Stomach (tissue), 4 donors: ENCODE measurements at regions not wholly inside any gene's neighbourhood (a gene's known extent, or its start where the extent isn't known, plus 50 kb on each side); places are given as distances from the start of the nearest gene placed in this dataset.

Source experiments
- POLR2A ChIP-seq, 4 donors: fragments of 450-650 bp; IDR thresholded peaks; one replicate each; pipeline ENCODE4 v1.6.1; 2016; ENCODE audit warnings: antibody characterized with exemption in 4 of 4, control low read depth in 2 of 4, mild to moderate bottlenecking in 1 of 4, moderate library complexity in 1 of 4
- TF ChIP-seq, protein P1 (sequence below), 7 experiments: fragments of 450-650 bp in 4 of 7; fragments of 200-600 bp in 3 of 7; sonication (generic) in 3 of 7; IDR thresholded peaks; one replicate each; pipeline ENCODE4 v1.5.1; 2016 to 2019; ENCODE audit warnings: antibody characterized with exemption in 7 of 7, control low read depth in 2 of 7, mild to moderate bottlenecking in 1 of 7

DNA sequence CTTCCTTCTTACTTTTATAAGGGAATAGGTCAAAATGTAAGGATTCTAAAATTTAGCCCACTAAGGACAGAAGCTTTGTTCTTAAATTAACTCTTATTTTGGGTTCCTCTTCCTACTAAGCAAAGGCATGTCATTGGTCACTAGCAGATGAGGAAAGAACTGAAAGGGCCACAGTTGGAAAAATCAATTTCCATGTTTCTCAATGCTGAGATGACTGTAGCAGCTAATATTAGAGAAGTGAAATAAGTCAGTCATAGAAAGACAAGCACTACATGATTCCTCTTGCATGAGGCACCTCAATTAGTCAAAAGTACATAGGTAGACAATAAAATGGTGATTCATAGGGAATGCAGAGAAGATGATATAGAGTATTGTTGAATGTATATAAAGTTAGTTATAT is 353.7 kb downstream of the RSL24D1 start:
- no peak for TF ChIP-seq POLR2A (IDR thresholded peaks at IDR 0.05)
- TF ChIP-seq, protein P1, sequence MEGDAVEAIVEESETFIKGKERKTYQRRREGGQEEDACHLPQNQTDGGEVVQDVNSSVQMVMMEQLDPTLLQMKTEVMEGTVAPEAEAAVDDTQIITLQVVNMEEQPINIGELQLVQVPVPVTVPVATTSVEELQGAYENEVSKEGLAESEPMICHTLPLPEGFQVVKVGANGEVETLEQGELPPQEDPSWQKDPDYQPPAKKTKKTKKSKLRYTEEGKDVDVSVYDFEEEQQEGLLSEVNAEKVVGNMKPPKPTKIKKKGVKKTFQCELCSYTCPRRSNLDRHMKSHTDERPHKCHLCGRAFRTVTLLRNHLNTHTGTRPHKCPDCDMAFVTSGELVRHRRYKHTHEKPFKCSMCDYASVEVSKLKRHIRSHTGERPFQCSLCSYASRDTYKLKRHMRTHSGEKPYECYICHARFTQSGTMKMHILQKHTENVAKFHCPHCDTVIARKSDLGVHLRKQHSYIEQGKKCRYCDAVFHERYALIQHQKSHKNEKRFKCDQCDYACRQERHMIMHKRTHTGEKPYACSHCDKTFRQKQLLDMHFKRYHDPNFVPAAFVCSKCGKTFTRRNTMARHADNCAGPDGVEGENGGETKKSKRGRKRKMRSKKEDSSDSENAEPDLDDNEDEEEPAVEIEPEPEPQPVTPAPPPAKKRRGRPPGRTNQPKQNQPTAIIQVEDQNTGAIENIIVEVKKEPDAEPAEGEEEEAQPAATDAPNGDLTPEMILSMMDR (IDR thresholded peaks at IDR 0.05): no peak
